Progenitor cell of endocrine pancreas (in vitro differentiated cells): ENCODE measurements at regions not wholly inside any gene's neighbourhood (a gene's known extent, or its start where the extent isn't known, plus 50 kb on each side); places are given as distances from the start of the nearest gene placed in this dataset.

Source experiments
- DNase-seq: peaks from one replicate; pipeline ENCODE4 v3.0.0; 2021; ENCODE audit warnings: low spot score; ENCODE audit not compliant: unreplicated experiment
- H3K27ac Mint-ChIP-seq: 2 replicates; pipeline ENCODE4 v1.8.0; 2021; ENCODE audit warnings: mild to moderate bottlenecking, moderate library complexity, mixed read lengths
- H3K27me3 Mint-ChIP-seq: 2 replicates; pipeline ENCODE4 v1.8.0; 2021; ENCODE audit warnings: mixed read lengths
- H3K36me3 Mint-ChIP-seq: 2 replicates; pipeline ENCODE4 v1.8.0; 2022; ENCODE audit warnings: mixed read lengths; ENCODE audit not compliant: insufficient read depth
- H3K4me1 Mint-ChIP-seq: 2 replicates; pipeline ENCODE4 v1.8.0; 2021; ENCODE audit warnings: low read depth, mixed read lengths
- H3K4me3 Mint-ChIP-seq: 2 replicates; pipeline ENCODE4 v1.8.0; 2021; ENCODE audit warnings: low read depth, mild to moderate bottlenecking, moderate library complexity, mixed read lengths
- H3K9me3 Mint-ChIP-seq: 2 replicates; pipeline ENCODE4 v1.8.0; 2021; ENCODE audit warnings: low read depth, mixed read lengths
- CTCF ChIP-seq: fragments of 200-600 bp; sonication (generic); IDR thresholded peaks from one replicate; pipeline ENCODE4 v1.5.0; 2021; ENCODE audit warnings: antibody characterized with exemption, mild to moderate bottlenecking; ENCODE audit not compliant: unreplicated experiment

- no peak for DNase-seq
- no peaks in the 10 kb centered on the region for H3K27me3 Mint-ChIP-seq
- H3K36me3 Mint-ChIP-seq: no peaks in the 10 kb centered on the region
- TF ChIP-seq CTCF: no peak
- H3K27ac Mint-ChIP-seq: no peak overlapping the region
- H3K4me1 Mint-ChIP-seq: peaks cover 42% of the 10 kb centered on the region
- H3K9me3 Mint-ChIP-seq: peaks cover 4% of the 10 kb centered on the region
- no peak overlapping the region for H3K4me3 Mint-ChIP-seq
Measured at GRCh38 chr1:115908565-115909274, 67.6 kb upstream of the SLC22A15 start.

GRCh38 chr1:115910231-115910630, 66.1 kb upstream of the SLC22A15 start:
- Mint-ChIP-seq H3K9me3 (peaks cover 4% of the 10 kb centered on the region), H3K27ac (no peak overlapping the region), H3K27me3 (no peaks in the 10 kb centered on the region), H3K4me1 (peaks cover 40% of the 10 kb centered on the region), H3K36me3 (no peaks in the 10 kb centered on the region), H3K4me3 (no peak overlapping the region)
- no peak for TF ChIP-seq CTCF
- DNase-seq: no peak

DNA sequence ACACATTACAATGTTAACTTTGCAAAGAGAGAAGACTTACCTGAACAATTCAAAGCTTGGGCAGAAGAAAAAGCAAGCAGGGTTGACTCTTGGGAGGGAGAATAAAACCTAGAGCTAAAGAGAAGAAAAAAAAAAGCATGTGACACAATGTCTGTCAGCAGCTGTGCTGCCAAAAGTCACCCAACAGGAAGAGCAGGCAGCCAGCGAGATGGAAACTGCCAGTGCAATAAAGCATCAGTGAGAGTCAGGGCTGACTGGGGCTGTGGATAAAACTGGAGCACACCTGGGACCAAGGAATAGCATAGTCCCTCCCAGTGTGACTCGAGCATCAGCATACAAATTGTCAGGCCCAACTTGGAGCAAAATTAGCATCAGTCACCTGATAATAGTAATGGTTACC, 65.0 kb upstream of the SLC22A15 start:
- no peak for DNase-seq
- Mint-ChIP-seq H3K4me3 (no peak overlapping the region), H3K27ac (peak overlapping the region; percentile 58), H3K9me3 (no peaks in the 10 kb centered on the region), H3K27me3 (no peaks in the 10 kb centered on the region), H3K36me3 (no peaks in the 10 kb centered on the region), H3K4me1 (peaks cover 31% of the 10 kb centered on the region)
- no peak for TF ChIP-seq CTCF

DNA sequence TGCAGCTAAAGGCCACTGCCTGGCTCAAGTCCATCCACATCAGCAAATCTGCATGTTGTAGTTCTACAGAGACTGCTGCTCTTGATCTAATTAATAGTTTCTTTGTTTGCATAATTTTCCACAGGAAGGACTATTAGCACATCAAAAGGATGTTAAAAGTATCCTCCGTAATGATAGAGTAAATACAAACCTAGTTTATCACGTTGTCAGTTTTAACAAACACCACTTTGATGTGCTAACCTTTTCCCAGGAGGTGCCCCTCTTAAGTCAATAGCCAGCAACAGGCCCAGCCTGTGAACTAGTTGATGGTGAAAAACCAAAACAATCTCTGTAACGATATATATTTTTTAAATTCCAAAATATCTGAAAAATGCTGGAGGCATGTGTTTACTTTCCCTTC, 64.2 kb upstream of the SLC22A15 start:
- DNase-seq: no peak
- TF ChIP-seq CTCF: no peak
- Mint-ChIP-seq H3K27me3 (no peaks in the 10 kb centered on the region), H3K27ac (no peak overlapping the region), H3K36me3 (no peaks in the 10 kb centered on the region), H3K4me3 (no peak overlapping the region), H3K9me3 (no peaks in the 10 kb centered on the region), H3K4me1 (peaks cover 23% of the 10 kb centered on the region)

- peaks cover 20% of the 10 kb centered on the region for H3K4me1 Mint-ChIP-seq
- no peaks in the 10 kb centered on the region for H3K36me3 Mint-ChIP-seq
- no peak for DNase-seq
- H3K27ac Mint-ChIP-seq: no peak overlapping the region
- H3K4me3 Mint-ChIP-seq: no peak overlapping the region
- H3K9me3 Mint-ChIP-seq: no peaks in the 10 kb centered on the region
- no peak for TF ChIP-seq CTCF
- H3K27me3 Mint-ChIP-seq: peaks cover 4% of the 10 kb centered on the region
Measured at GRCh38 chr1:115922801-115923200, 53.5 kb upstream of the SLC22A15 start.
